DMS 273 (cell line): ENCODE measurements at regions not wholly inside any gene's neighbourhood (a gene's known extent, or its start where the extent isn't known, plus 50 kb on each side); places are given as distances from the start of the nearest gene placed in this dataset.

Experiments
- DNase-seq: peaks from one replicate; lab custom pipeline; 2025; ENCODE audit not compliant: unreplicated experiment; lab: John Stamatoyannopoulos, UW

DNA sequence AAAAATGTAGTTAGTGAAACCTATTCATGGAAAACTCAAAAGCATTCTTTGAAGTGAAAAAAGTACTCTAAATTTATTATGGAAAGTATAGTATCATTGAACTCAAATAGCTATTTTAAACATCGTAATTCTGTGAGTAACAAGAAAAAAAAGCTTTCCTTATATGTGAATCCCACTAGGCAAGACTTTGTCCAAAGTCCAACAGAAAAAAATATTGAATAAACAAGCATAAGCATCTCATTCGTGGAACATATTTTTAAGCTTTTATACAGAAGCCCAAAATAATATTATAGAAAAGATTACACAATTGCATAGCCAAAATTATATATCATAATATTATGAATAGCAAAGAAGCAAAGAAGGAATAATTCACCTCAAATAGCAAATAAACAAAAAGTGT is 79.4 kb upstream of the IFNE start:
- DNase-seq, result no peak

- DNase-seq, result no peak
These were observed 82.1 kb upstream of the IFNE start for GRCh38 chr9:21564175-21564574.

DNA sequence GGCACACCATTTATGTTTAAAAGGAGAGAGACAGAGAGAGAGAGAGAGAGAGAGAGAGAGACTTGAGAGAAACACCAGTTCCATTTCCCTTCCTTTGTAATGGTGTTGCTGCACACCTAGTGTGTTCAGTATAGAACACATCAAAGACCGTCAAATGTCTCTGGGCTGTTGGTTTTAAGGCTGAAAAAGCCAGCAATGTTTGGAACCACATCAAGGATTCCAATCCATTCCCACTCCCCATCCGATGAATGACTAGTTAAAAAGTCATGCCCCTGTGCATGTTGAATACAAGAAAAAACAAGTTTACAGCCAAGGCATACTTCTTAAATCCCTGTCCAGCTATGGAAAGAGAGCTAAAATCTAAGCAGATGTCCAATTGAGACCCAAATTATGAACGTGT is 83.0 kb upstream of the IFNE start:
- no peak for DNase-seq

GRCh38 chr9:21567926-21568325 is 85.8 kb upstream of the IFNE start:
- DNase-seq, result no peak

GRCh38 chr9:21568484-21568883 is 86.4 kb upstream of the IFNE start:
- DNase-seq, result no peak

DNA sequence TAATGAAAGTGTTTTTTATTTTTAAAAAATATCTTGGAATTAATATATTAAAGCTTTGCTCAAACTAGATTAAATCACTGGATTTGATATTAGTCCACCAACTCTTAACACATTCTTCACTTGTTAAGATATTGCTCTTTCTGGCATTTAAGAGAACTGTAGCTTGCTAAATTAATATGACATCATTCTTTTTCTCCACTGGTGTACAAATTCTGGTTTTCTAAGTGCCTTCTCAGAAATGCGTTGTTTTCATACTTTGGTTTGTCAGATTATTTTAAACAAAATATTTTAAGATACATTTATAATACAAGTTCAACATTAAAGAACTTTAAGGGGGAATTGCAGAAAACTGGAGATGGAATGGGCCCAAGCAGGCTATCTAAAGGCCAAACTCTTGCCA is 87.6 kb upstream of the IFNE start:
- DNase-seq, result no peak

DNA sequence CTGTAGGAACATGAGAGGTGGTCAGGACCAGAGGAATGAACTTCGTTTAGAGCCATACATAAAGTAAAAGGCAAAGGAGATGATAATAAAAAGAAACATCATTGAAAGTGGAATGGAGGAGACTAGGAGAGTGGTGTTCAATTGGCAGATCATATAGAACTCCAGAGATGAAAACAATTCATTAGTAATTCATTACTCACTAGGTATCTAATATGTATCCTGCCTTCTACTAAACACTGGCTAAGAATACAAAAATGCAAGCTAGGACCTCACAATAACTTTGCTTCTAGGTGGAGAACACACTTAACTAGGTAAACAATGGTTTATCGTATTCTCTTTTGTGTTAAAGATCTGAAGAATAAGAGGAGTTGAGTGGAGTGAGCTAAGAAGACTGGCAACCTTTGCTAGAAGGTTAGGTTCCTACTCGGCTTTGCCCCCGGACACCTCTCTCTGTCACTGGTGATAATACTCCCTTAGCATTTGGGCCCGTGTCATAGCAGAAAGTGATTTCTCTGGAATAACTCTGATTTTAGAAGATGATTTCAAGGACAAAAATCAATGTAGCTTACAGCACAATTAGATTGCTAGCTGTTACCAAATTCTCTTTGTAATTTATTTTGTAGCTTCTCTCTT is 88.6 kb upstream of the IFNE start:
- no peak for DNase-seq

DNA sequence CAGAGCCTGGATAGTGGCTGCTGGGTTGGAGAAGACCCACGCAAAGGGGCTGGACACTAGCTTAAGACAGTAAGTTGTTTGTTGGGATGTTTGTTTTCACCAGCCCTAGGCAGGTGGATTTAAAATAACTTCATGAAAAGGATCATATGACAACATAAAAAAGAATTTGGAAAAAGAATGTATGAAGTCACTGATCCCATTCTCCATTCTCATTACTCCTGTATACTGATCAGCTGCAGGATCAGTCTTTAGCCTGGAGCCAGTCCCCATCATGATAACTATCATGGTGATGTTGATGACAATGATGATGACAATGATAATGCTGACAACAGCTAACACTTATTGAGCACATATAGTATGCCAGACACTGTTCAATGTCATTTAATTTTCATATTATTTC is 92.1 kb upstream of the IFNE start:
- DNase-seq, result no peak

DNA sequence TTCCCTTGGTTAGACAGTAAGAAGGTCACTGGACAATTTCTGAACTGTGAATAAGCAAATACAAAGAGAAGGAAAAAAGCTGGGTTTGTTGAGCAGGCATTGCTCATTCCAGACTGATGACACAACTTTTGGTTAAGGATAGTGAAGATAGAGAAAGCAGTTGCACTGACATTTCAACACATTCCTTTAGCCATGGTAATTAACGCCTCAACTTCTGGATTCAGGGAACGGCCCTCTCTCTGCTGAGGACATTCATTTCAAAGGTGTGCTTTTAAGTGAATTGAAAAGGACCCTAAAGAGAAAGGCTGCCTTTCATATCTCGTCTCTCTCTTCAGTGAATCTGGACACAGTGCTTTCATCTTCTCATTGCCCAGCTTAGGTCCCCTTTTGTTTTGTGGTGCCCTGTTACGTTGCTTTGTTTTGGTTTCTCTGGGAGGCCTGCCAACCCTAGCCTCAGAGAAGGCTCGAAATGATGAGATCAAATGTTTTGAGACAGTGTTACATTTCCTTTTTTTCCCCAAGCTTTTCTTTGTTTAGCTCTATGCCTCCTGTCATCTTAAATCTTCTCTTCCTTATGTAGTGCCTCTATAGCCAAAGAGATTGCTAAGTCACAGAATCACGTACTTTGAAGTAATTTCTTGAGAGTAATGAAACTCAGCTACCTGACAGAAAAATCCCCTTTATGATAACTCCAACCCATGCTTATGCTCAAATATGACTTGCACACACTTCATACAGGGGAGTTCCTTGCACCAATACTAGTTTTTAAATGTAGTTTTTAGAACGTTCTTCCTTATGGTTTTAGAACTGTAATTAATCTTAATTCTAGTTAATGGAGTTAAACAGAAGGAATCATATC is 94.4 kb upstream of the IFNE start:
- no peak for DNase-seq

DNA sequence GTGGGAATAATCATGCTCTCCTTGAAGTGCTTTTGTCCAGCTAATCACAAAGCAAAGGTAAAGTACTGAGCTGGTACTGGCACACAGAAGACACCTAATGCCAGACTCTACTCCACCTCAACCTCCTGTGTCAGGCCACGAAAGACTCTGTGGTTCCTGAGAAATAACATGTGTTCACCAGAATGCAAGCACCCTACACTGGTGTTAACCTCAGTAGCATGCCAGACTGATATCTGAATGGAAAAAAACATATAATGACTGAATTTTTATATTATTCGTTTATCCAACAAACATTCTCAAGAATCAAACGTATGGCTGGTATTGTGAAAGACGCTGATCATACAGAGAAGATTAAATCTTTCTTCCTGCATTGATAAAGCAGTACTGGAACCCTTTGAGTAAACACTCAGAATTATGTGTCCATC is 97.1 kb upstream of the IFNE start:
- DNase-seq, result no peak

- no peak for DNase-seq
These were observed 97.6 kb upstream of the IFNE start for GRCh38 chr9:21579743-21580142.

GRCh38 chr9:21580636-21581378 is 98.7 kb upstream of the IFNE start:
- no peak for DNase-seq

GRCh38 chr9:21583628-21584377 is 101.7 kb upstream of the IFNE start:
- no peak for DNase-seq

DNA sequence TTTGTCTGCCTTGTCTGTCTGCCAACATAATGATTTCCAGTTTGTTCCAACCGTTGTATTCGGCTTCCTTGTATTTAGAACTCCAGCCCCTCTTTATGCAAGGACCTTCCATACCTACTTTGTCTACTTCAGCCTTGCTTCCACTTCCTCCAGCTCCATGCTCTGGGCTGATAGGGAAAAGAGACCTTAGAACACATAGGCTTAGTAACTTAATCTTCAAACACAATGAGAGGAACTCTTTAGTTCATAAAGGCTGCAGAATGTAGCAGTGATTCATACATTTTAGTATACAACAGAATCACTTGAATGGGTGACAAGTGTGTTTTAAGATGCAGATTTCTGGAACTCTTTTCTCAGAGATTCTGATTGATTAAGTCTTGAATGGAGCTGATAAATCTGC is 102.8 kb upstream of the IFNE start:
- DNase-seq, result no peak

DNA sequence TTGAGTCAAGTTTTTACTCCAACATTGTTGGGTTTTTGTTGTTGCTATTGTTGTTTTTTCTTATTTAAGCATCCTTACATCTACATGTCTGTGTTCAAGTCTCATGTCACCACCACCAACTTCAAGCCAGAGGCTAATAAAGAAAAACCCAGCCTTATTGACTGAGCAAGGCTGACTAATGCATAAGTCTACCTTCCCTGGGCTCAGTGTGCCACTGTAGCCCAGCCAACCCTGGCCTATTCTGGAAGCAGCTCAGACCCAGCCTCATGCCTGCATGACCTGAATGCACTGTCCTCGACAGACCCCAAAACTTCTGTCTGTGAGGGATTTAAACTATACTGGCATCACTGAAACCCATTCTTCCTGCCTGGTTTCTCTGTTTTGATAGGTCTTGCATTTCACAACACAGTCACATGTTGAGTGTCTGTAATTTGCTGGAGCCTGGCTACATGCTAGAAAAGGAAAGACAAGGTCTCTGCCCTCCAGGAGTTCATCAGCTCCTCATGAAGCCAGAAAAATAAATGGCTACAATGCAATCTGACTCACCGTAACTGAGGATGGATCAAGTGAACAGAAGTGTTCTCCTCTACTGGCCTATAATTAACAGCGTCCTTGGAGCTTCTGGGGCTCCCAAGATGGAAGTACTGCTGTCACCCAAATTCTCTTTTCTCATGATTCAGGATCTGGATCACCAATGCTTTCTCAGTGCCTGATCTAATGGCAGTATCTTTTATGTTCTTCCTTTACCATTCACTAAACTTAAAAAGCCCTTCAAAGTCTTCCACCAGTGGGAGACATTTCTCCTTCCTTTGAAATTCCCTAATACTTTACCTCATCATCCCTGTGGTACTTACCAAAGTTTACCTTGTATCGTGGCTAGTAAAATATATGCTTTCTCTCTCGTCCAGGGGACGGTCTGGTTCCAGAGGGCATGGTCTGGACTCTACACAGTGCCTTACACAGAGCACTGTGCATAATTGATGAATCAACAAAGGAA is 103.9 kb upstream of the IFNE start:
- no peak for DNase-seq

DNA sequence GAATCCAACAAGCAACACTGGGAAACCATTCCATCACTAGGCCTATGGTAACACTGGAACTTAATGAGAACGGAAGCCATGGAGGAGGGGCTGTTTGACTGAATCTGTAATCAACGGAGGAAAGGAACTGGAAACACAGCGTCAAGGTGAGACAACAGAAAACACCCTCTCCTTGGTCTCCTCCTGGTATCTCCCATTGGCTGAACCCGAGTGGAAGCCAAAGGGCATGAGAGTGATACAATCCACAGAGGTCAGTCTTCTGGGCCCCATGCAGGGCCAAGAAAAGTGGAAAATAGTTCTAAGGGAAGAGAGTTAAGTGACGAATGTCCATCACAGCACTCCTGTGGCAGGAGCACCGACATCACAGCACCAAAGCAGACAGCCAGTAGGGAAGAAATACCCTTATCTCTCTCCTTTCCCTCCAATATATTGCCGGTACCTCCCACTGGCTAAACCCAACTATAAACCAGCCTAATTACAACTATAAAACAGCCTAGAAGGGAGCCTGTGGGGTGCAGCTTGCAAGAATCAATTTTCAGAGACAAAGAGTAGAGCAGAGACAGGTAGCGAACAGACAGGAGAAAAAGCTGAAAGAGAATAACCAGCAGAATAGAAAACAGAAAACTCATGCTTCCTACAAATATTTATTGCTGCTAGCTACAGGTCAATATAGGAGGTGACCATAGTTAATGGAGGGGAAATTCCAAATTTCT is 107.4 kb upstream of the IFNE start:
- no peak for DNase-seq

DNA sequence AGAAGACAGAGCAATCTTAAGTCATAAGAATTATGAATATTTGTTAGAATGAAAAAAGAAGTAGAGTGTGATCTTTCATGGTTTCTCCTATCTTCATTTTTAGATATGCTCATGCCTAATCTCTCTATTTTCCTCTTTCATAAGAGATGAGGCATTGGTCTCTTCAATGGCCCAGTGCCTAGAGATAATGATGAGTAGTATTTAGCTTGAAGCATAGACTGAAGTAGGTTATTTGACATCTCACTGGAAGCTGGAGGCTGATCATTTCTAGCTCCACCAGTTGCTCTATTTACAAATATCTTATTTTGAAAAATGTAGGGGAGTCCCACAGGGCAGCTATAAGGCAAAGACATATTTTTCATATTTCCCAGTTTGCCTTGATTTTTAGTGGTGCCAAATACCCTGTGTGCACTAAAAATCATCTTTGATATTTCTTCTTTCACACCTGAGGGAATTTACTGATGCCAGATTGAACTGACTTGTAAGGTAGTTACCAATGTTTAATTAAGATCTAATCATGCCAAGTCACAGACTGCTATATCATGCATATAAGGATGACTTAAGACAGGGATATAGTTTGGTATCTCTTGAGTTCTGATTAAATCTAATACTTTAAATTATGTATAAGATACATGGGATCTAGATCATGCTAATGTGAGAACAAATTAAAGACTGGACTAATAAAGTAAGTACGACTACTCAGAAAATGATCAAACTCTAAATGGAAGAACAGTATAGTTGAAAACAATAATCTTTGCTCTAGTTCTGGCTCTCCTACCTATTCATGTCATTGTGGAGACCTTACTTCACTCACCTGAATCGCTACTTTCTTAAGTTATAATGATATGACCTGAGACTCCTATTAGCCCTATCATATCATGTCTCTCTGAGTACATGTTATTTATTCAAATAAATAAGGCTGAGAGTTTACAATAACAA is 108.2 kb upstream of the IFNE start:
- DNase-seq, result no peak
